NCI-H1436 (cell line): ENCODE measurements at regions not wholly inside any gene's neighbourhood (a gene's known extent, or its start where the extent isn't known, plus 50 kb on each side); places are given as distances from the start of the nearest gene placed in this dataset.
"Not testable (repeated sequence)": the region's sequence is repeated elsewhere in the genome, so short reads cannot be mapped to it uniquely, and the experiment has no call there.

ENCODE experiments used
- DNase-seq: peaks from one replicate; lab custom pipeline; 2025; lab: John Stamatoyannopoulos, UW

- DNase-seq, result no peak
Measured at GRCh38 chr2:117199511-117199910, 615.0 kb upstream of the DDX18 start.

DNA sequence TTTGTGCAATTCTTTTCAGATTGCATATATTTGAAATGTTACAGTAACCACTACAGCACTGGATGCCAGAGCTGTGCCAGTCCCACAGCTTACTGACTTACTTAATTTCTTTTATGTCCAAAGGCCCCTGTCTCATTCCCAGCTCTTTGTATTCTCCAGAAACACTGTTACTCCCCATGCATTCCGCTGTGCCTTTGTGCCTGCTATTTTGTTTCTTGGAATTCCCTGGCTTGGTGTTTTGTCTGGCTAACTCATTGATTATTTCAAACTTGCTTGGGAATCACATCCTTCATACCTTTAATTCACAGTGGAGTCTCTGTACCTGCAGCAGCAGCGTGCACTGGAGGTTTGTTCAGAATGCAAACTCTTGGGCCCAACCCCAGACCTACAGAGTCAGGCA, 601.9 kb upstream of the DDX18 start:
- no peak for DNase-seq

DNA sequence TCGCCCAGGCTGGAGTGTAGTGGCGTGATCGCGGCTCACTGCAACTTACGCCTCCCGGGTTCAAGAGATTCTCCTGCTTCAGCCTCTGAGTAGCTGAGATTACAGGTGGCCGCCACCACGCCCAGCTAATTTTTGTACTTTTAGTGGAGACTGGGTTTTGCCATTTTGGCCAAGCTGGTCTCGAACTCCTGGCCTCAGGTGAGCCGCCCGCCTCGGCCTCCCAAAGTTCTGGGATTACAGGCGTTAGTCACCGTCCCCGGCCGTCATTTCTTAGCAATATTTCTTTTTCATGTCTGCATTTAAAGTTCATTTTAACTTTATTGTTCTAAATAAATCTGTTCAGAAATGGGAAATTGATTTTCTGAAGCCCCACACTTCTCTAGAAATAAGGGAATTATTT, 597.3 kb upstream of the DDX18 start:
- DNase-seq, result no peak

DNA sequence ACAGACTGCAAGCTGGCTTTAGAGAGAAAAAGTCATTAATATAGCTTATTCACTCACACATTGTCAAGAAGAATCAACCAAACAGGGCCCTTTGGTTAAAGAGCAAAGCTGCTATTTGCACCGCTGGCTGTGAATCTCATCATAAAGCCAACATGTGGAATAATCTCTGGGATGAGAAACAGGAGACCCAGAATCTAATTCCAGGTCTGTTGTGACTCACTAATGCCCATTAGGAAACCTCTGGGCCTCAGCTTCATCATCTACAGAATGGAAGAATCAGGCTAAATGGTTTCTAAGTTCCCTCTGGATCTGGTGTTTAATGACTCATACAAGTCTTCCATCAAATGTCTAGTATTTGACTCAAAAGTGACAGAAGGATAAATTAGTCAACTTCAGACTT, 591.7 kb upstream of the DDX18 start:
- DNase-seq, result no peak

DNA sequence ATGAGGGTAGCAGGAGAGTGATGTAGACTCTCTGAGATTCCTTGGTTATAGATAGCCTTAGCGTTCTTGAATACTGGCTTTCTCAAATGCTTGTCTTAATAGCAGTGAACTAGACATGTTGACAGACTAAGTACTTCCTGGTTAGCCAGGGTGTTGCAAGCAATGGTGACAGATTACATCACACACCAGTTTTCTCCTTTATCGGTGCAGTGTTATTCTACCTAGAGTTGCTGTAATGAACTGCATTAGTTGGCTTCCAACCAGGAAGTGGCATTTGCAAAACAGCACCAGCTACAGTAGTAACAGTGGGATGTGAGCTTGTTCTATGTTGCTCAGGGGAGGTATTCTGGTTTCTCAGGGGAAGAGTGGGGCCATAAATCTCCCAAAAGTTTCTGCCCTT, 582.2 kb upstream of the DDX18 start:
- no peak for DNase-seq

DNA sequence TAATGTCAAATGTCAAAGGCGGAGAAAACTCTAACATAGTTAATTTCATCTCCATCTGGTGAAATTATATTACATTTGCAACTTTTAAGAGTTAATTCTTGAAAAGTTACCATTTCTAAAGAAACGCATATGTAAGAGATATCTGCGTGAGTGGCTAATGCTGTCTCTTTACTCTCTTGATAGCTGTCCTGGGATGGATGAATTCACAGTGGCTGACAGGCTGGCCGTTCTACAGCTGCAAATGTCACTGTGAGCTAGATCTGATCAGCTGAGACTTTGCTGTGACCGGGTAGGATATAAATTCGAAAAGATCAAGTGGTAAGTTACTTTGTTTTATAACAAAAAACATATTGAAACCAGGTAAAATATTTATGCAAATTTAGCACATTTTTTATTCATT, 557.1 kb upstream of the DDX18 start:
- DNase-seq, result no peak

DNA sequence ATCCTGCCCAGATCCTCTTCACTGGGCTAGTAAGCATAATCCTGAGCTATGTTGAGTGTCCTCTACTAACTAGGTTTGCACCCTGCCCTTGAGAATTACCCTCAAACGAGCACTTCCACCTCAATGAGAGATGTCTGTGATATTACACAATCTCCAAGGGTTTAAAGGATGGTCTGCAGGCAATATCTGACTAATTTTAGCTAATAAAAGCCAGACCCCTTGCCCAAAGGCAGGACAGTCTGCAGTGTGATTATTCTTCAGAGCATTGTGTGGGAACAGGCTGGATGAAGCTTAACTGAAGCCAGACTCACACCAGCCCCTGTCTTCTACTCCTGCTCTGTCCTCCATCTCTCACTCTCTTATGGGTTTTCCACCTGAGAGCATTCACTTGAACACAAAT, 544.9 kb upstream of the DDX18 start:
- no peak for DNase-seq

- no peak for DNase-seq
Measured at GRCh38 chr2:117271631-117272030, 542.9 kb upstream of the DDX18 start.

DNA sequence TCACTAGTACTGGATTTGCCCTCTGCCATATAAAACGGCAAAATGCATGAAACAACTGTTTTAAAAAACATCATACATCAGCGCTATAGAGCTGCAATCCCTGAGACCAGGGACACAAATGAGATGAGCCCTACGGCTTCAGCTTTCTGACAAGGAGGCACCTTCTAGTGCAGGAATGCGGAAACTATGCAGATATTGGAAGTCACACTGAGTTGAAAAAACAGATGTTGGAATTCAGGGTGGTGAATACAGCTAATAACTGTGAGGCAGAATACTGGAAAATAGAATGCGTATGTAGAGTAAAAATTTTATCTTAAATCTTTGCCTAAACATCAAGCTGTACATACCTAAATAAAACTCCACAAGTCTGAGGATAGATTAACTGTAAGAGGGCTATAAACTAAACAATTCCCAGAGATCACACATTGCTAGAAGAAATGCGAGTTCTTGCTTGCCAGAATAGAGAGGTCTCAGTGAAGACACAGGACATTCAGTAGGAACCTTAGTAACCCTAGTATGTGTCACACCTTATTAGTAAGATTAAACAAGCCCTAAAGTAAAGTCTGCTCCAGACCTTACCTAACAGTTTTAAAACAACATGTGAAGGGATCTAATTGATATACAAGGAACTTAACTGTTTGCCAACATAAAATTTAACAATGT, 541.4 kb upstream of the DDX18 start:
- DNase-seq, result no peak

DNA sequence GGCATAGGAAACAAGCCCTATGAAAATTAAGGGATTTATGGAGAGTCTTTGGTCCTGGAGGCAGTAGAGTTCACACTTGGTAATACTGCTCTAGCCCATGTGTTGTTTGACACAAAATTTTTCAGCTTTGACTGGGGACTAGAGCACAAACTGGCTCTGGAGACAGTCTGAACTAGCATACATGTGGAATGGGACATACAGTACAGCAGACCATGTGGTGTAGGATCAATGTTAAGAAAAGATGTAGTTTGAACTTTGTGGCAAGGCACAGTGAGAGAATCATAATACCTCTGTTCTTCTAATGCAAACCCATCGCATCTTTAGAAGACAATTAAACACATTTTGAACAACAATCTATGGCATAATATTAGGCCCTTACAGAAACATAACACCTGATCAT, 521.5 kb upstream of the DDX18 start:
- DNase-seq, result no peak

DNA sequence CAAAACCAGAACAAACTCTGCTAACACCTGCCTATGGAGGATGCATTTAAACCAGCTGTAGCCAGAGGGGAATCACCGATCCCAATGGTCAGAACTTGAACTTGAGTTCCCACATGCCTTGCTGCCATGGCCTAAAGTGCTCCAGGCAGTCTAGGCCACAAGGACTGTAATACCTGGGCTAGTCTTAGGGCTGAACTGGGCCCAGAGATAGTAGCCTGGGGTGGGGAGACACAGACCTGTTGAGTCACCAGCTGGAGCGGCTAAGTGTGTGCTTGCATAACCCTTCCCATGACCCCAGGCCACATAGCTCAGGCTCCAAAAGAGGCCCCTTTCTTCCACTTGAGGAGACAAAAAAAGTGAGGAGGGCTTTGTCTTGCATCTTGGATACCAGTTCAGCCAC, 515.0 kb upstream of the DDX18 start:
- DNase-seq, result no peak

DNA sequence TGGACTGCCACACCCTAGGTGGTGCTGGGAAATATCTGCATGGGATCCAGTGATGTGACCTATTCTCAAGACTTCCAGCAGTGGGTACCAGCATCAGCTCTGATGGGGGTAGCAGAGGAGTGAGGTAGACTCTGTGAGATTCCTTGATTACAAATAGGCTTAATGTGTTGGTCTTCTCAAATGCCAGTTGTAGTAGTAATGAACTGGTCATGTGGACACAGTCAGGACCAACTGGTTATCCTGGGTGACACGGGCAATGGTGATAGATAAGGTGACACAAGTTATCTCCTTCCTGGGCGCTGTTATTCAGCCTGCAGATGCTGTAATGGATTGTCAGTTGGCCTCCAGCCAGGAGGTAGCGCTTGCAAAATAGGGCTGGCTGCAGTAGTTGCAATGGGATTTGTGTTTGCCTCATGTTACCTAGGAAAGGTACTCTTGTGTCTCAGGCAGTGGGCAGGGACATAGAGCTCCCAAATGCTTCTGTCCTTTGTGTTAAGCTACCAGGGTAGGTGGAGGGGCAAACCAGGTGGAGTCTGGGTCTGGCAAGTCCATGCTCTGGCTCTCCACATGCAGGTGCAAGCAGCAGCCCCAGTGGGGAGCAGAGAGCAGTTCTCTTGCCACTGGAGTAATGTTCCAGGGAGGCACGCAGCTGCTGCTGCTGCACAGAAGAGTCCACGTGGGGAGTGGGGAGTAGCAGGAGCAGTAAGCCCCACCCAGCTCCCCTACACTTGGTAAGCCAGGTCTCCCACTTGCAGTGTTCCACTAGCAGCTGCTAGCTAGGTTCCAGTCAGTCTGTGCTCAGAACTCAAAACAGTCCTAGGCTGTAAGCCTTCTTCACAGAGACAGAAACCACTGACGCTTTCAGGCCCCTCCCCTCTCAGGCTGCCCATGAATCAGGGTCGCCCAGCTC, 505.4 kb upstream of the DDX18 start:
- DNase-seq, result no peak

GRCh38 chr2:117321816-117322215, 492.7 kb upstream of the DDX18 start:
- DNase-seq, result no peak

GRCh38 chr2:117323331-117323730, 491.2 kb upstream of the DDX18 start:
- no peak for DNase-seq

GRCh38 chr2:117330641-117331040, 483.9 kb upstream of the DDX18 start:
- no peak for DNase-seq

- no peak for DNase-seq
Measured at GRCh38 chr2:117335967-117336366, 478.5 kb upstream of the DDX18 start.

DNA sequence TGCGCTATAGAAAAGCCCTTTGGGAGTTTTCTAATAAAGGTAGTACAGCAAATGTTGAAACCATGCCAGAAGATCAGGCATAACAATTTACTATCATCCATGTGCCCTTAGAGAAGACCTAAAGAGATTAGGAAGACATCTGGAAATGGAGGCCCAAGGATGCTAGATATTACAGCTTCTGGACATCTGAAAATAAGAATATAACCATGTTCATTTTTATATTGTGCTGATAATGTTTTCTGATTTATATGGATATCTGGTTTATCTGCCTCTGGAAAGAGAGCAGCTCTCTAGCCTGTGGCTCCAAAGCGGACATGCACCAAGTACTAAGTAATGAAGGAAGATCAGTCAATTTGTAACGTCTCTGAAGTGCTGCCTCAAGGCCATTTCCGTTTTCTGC, 478.0 kb upstream of the DDX18 start:
- no peak for DNase-seq

GRCh38 chr2:117337981-117338380, 476.5 kb upstream of the DDX18 start:
- not testable (repeated sequence) for DNase-seq

GRCh38 chr2:117339980-117340379, 474.5 kb upstream of the DDX18 start:
- DNase-seq, result no peak

DNA sequence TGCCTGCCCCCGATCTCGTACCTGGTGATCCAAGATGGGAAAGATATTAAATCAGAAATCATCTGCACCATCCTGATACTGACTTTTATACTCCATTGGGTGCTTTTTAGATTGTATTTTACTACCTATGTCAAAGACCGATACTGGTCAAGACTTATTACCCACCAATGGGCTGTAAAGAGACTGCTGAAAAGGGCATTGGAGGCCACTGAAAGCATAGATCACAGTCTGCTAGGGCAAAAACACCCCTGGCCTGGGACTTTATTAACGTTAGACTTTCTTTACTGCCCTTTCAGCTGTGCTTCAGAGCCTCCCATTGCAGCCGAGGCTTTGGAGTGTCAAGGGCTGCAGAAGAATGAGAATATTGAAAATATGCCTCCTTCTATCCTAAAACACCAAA, 472.8 kb upstream of the DDX18 start:
- no peak for DNase-seq

DNA sequence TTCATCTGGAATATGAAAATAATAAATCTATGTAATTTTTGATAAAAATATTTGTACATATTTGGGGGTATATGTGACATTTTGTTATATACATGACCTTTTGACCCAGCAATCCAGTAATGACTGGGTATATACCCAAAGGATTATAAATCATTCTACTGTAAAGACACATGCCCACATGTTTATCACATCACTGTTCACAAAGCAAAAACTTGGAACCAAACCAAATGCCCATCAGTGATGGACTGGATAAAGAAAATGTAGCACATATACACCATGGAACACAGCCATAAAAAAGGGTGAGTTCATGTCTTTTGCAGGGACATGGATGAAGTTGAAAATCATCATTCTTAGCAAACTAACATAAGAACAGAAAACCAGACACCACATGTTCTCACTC, 472.1 kb upstream of the DDX18 start:
- no peak for DNase-seq

GRCh38 chr2:117349687-117350086, 464.8 kb upstream of the DDX18 start:
- DNase-seq, result no peak

- DNase-seq, result no peak
Measured at GRCh38 chr2:117351396-117351795, 463.1 kb upstream of the DDX18 start.
